ENCODE measurements at regions not wholly inside any gene's neighbourhood (a gene's known extent, or its start where the extent isn't known, plus 50 kb on each side); places are given as distances from the start of the nearest gene placed in this dataset.

- Histone ChIP-seq H3K4me1 (replicated peaks in 1 of 2) (peaks cover 0 to 7% of the 10 kb centered on the region in 2 donors), H3K27me3 (no peaks in the 10 kb centered on the region), H3K4me3 (no peak overlapping the region), H3K9me3 (replicated peaks in 1 of 3) (no peaks in the 10 kb centered on the region), H3K36me3 (replicated peaks in 1 of 2) (no peaks in the 10 kb centered on the region), H3K27ac (no peak overlapping the region)
- intact Hi-C loops (cut with DNase I): no loop called here
- no peak for TF ChIP-seq POLR2A (IDR thresholded peaks at IDR 0.05)
- TF ChIP-seq, protein P1, sequence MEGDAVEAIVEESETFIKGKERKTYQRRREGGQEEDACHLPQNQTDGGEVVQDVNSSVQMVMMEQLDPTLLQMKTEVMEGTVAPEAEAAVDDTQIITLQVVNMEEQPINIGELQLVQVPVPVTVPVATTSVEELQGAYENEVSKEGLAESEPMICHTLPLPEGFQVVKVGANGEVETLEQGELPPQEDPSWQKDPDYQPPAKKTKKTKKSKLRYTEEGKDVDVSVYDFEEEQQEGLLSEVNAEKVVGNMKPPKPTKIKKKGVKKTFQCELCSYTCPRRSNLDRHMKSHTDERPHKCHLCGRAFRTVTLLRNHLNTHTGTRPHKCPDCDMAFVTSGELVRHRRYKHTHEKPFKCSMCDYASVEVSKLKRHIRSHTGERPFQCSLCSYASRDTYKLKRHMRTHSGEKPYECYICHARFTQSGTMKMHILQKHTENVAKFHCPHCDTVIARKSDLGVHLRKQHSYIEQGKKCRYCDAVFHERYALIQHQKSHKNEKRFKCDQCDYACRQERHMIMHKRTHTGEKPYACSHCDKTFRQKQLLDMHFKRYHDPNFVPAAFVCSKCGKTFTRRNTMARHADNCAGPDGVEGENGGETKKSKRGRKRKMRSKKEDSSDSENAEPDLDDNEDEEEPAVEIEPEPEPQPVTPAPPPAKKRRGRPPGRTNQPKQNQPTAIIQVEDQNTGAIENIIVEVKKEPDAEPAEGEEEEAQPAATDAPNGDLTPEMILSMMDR (IDR thresholded peaks at IDR 0.05): no peak
- 74 to 78% (median 76%) methylated on average over 2 of the region's 2 CpGs for WGBS, 4 donors
- DNase-seq: no peak
These were observed 56.5 kb upstream of the ACSL3 start for GRCh38 chr2:222804351-222804750.

DNA sequence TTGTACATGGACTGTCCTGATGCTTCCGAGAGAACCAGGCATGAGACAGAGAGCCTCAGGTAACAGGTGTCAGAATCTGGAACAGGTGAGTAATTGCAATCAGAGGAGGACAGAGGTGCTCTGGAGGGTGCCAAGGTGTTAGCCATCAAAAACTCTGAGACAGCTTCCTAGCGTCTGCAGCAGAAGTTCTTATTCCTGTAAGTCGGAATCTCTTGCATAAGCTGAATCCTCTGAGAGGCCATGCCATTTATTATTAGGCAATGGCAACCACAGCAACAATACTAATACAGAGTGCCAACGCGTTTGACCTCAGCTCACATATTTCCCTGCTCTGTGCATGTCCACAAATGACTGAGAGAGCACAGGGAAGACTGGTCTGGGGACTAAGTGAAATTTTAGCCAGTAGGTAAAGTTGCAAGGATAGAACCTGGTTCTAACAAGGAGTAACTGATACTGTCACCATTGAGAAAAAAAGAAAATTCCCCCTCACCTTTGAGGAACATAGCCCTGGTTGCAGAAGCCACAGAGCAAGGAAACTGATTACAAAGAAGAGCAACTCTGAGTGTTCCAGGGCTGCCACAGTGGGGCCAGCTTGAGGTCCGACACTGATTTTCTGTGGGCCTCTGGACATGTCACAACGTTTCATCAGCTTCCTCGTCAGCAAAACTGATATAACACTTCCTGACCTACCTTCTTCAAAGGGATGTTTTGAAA is 55.1 kb upstream of the ACSL3 start:
- DNase-seq: peak in 2 of 7 donors; percentile 21 to 53
- Histone ChIP-seq H3K4me1 (replicated peaks in 1 of 2) (peaks cover 0 to 7% of the 10 kb centered on the region in 2 donors), H3K36me3 (replicated peaks in 1 of 2) (no peaks in the 10 kb centered on the region), H3K4me3 (no peak overlapping the region), H3K27me3 (no peaks in the 10 kb centered on the region), H3K27ac (no peak overlapping the region), H3K9me3 (replicated peaks in 1 of 3) (no peaks in the 10 kb centered on the region)
- intact Hi-C loops (cut with DNase I): no loop called here
- no peak for TF ChIP-seq POLR2A (IDR thresholded peaks at IDR 0.05)
- TF ChIP-seq, protein P1 (IDR thresholded peaks at IDR 0.05): no peak
- WGBS, 4 donors: 58 to 67% (median 62%) methylated on average over 8 of the region's 8 CpGs

DNA sequence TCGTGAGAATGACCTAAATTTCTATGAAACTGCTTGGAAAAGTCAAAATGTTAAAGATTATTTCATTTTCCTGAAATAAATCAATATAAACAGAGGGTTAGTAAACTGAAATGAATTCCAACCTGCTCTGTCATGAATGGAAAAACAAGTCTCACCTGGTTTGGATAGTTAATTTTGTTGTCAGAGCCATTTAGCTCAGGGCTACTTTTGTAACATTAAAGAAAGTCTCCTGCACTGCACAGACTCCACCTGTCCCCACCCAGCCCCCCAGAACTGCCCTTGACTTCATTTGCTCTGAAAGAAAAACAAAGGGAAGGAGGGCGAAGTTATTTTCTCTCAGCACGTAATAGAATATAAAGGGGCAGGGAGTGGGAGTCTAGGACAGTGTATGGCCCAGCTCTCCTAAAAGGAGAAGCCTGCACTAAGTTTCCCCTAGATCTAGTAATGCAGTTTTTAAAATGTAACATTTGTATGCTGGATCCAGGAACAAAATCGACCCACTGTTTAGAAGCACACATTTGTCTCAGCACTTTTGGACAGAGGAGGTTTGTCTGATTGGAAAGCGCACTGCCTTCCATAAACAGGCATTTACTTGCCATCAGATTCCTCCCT is 54.2 kb upstream of the ACSL3 start:
- DNase-seq: no peak
- intact Hi-C loops (cut with DNase I): no loop called here
- H3K36me3 ChIP-seq (replicated peaks in 1 of 2): no peaks in the 10 kb centered on the region
- no peak overlapping the region for H3K4me3 ChIP-seq
- no peak for TF ChIP-seq POLR2A (IDR thresholded peaks at IDR 0.05)
- TF ChIP-seq, protein P1 (IDR thresholded peaks at IDR 0.05): no peak
- WGBS, 4 donors: 62 to 73% (median 69%) methylated on average over 5 of the region's 5 CpGs
- H3K4me1 ChIP-seq (replicated peaks in 1 of 2): peaks cover 0 to 7% of the 10 kb centered on the region in 2 donors
- H3K27me3 ChIP-seq: no peaks in the 10 kb centered on the region
- no peak overlapping the region for H3K27ac ChIP-seq
- no peaks in the 10 kb centered on the region for H3K9me3 ChIP-seq (replicated peaks in 1 of 3)

DNA sequence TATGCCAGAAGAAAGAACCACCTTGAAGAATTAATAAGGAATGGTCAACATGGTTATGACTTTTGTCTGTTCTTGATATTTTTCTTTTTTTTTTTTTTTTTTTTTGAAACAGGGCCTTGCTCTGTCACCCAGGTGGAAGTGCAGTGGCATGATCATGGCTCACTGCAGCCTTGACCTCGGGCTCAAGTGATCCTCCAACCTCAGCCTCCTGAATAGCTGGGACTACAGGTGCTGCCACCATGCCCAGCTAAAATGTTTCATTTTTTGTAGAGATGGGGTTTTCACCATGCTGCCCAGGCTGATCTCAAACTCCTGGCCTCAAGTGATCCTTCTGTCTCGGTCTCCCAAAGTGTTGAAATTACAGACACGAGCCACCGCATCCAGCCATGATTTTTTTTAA is 53.4 kb upstream of the ACSL3 start:
- 89 to 94% (median 90%) methylated on average over 4 of the region's 4 CpGs for WGBS, 4 donors

More for the DNA sequence above, 53.4 kb upstream of the ACSL3 start:
- H3K27me3 ChIP-seq: no peaks in the 10 kb centered on the region
- no peak for TF ChIP-seq POLR2A (IDR thresholded peaks at IDR 0.05)
- TF ChIP-seq, protein P1 (IDR thresholded peaks at IDR 0.05): no peak
- H3K4me1 ChIP-seq (replicated peaks in 1 of 2): peaks cover 0 to 7% of the 10 kb centered on the region in 2 donors
- no peak for DNase-seq
- intact Hi-C loops (cut with DNase I): no loop called here
- no peaks in the 10 kb centered on the region for H3K9me3 ChIP-seq (replicated peaks in 1 of 3)
- no peaks in the 10 kb centered on the region for H3K36me3 ChIP-seq (replicated peaks in 1 of 2)
- no peak overlapping the region for H3K27ac ChIP-seq
- H3K4me3 ChIP-seq: no peak overlapping the region

Data from adrenal gland (tissue), 9 donors.